HG03439 (cell line): ENCODE measurements at regions not wholly inside any gene's neighbourhood (a gene's known extent, or its start where the extent isn't known, plus 50 kb on each side); places are given as distances from the start of the nearest gene placed in this dataset.

Source experiments
- ATAC-seq: cut with Tn5 transposase; IDR thresholded peaks from one replicate; pipeline ENCODE4 v1.9.1; 2021; ENCODE audit warnings: mild to moderate bottlenecking, moderate library complexity; ENCODE audit not compliant: unreplicated experiment

DNA sequence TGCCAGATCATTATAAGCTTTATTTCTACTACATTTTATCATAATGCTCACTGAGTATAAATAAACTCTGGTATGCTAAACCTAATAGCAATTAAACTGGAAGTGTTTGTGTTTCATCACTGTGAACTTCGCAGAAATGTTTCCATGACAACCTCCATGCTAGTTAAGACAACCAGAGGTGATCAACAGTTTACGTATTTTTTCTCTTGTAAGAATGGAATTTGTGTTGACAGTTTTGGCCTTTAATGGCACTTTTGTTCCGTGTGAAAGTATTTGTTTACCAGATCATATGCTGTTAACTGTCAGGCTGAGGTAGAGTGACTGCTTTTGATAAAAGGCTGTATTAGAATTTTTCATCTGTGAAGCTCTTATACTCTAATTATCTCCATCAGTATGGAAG is 212.1 kb upstream of the PPP1R3A start:
- no peak for ATAC-seq

DNA sequence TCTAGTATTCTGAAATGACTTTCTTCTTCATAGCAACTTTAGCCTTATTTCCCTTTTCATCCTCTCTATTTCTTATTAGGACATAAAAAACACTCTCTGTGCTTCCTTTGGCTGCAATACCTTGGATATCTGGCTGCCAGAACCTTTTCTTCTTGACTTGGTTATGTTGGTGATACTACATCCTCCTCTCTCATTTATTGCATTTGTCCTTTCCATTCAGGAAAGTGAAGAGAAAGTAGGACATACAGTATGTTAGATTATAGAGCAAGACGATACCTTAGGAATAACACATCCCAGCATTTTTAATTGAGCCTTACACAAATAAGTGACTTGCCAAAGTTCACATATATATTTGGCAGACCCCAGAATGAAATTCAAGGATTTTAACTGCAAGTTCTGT is 210.1 kb upstream of the PPP1R3A start:
- ATAC-seq, result no peak

- no peak for ATAC-seq
These were observed 207.3 kb upstream of the PPP1R3A start for GRCh38 chr7:114126095-114126494.

- ATAC-seq, result no peak
These were observed 194.0 kb upstream of the PPP1R3A start for GRCh38 chr7:114112806-114113205.

GRCh38 chr7:114110666-114111065 is 191.9 kb upstream of the PPP1R3A start:
- no peak for ATAC-seq

DNA sequence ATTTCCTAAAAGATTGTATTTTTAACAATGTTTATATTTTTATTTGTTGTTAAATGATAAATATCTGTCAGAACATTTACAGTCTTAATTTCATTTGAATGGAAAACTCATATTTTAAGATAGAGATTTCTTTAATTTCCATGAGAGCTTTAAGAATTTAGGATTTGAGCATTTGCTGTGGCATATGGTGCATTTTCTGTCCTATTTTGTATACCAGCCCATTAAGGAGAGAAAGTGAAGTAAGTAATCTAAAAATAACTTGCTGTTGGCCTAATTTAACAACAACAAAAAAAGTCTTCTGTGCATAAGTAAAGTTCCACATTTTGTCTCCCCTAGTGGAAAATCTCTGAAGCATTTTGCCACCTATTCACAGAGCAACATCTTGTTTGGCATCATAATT is 190.9 kb upstream of the PPP1R3A start:
- ATAC-seq, result no peak

- no peak for ATAC-seq
These were observed 190.5 kb upstream of the PPP1R3A start for GRCh38 chr7:114109304-114109703.

GRCh38 chr7:114108510-114108909 is 189.7 kb upstream of the PPP1R3A start:
- ATAC-seq, result no peak

GRCh38 chr7:114107522-114107921 is 188.7 kb upstream of the PPP1R3A start:
- ATAC-seq, result no peak

DNA sequence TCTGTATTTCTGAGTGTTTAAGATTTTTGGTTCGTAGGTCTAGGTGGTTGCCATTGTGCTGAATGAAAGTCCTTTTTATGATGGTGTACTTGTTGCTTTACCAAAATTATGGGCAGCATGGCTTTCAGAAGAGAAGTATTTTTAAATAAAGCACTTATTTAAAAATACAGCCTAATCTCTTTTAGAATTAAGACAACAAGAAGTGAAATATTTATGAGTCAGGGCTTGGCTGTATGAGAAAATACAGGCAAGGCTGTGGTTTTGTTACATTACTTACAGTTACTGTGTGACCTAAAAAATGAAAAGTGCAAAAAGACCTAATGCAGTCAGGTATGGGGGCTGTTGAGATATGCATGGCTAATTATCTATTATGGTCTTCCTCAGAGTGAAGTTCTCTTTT is 185.2 kb upstream of the PPP1R3A start:
- ATAC-seq, result no peak

- ATAC-seq, result no peak
These were observed 184.2 kb upstream of the PPP1R3A start for GRCh38 chr7:114102996-114103395.

DNA sequence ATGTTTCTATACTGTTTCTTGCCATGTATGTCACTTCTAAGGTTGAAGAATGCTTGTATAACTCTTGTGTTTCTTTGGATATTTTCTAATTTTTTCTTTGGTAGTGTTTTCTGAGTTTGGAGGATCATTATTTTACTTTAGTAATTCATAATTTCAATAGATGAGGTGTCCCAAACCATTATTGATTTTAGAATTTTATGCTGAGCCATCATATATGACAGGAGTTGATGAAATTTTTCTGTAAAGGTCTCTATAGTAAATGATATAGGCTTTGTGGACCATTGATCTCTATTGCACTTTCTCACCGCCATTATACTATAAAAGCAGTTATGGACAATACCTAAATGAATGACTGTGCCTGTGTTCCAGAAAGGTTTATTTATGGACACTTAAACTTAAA is 183.3 kb upstream of the PPP1R3A start:
- no peak for ATAC-seq

- ATAC-seq, result no peak
These were observed 182.0 kb upstream of the PPP1R3A start for GRCh38 chr7:114100810-114101209.

DNA sequence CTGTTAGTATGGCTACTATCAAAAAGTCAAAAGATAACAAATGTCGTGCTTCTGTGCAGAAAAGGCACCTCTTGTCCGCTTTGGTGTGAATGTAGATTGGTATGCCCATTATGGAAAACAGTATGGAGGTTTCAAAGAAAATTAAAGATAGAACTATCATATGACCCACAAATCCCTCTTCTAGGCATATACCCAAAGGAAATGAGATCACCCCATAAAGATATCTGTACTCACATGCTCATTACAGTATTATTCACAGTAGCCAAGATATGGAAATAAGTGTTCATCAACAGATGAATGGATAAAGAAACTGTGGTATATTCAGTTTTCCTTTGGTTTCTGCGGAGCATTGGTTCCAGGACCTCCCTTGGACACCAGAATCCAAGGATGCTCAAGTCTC is 180.5 kb upstream of the PPP1R3A start:
- ATAC-seq, result no peak

- no peak for ATAC-seq
These were observed 177.1 kb upstream of the PPP1R3A start for GRCh38 chr7:114095885-114096284.

- no peak for ATAC-seq
These were observed 169.7 kb upstream of the PPP1R3A start for GRCh38 chr7:114088470-114088940.

GRCh38 chr7:114087653-114088469 is 169.1 kb upstream of the PPP1R3A start:
- no peak for ATAC-seq

DNA sequence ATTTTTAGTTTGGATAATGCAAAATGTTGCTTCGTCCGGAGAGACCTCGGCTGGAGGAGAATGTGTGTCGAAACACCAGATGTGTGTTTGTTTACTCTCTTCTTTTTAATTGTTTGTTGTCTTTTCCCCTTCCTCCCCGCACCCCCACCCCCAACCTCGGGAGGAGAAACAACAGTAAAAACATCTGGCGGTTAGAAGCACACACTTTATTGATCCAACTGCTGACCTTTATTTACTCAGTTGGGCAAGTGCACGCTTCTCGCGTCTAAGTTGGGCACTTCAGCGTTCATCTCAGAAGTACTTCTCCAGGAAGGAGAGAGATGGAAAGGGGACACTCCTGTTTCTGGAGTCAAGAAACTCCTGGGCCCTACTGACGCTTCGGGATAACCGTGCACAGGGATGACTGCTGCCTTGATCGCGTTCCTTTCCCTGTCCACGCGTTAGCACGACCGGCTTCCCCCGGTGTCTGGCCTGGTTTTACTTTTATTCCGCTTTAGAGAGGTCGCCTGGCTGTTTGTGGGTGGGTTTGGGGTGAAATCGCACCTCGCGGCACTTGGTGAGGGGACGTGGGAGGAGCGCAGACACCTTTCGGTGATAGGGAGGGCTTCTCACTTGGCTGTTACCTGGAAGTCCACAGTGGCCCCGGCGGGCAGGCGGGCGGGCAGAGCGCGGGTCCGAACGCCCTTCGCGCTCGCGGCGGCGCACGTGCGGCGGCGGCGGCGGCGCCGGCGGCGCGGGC is 168.3 kb upstream of the PPP1R3A start:
- ATAC-seq, result no peak

DNA sequence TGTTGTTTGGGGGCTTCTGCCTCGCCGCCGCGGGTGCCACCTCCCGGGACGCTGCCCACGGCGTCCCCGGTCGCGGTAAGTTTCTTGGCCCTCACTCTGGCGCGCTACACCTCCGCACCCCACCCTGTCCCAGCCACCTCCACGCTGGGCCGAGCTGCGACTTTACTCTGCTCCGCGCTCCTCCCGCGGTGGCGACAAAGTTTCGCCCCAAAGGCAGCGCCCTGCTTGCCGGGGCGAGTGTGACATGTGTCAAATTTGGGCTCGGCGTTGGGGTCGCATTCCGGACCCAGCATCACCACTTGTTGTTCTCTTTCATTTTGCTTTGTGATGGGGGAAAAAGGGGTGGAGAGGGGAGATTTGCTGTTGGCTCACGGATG is 167.7 kb upstream of the PPP1R3A start:
- no peak for ATAC-seq

DNA sequence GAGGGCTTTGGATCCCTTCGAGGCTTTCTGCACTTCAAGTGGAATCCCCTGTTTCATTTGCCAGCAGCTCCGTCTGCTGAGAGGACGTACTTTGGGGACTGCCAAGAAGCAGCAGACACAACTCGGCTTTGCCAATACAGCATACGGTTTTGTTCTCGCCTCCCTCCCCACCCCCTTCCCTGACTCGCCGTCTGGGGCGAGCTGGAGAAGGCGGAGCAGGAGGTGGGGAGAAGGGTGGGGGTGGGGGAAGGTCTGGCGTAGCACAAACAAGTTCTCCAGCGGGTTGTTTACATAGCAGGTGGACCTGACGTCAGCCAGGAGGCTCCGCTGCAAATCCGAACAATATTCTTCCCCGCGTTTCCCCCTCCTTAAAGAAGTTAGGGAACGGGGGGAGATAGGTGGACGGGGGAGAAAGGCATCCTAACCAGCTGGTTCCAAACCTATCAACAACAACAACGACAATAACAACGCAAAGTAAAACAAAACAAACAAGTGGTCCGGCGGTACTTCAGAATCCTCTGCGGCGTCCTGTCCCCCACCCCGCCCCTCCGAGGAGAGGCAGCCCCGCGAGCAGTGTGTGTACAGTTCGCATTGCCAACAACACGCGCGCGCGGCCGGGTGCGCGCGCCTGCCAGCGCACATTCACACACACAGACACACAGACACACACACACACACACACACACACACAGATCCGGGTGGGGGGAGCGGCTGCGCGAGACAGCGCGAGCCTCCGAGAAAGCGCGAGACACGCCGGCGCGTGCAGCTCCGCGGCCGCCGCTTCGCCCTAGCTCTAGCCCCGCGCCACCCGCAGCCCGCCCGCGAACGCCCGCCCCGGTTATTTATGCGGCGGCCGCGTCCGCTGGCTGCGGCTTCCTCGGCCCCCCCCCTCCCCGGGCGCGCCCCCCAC is 167.0 kb upstream of the PPP1R3A start:
- ATAC-seq, result no peak

DNA sequence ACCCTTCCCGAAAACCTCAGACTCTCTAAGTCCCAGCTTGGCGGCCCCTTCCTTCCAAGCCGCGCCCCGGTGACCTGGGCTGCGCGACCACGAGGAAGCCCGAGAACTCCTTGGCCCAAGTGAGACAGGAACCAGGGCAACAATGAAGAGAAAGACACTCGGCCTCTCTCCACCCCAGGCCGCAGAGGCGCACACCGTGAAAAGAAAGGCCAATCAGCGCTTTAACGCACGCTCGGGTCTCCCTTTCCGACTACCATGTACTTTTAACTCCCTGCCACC is 166.4 kb upstream of the PPP1R3A start:
- no peak for ATAC-seq
